CD14-positive monocyte (primary cell): ENCODE measurements at regions not wholly inside any gene's neighbourhood (a gene's known extent, or its start where the extent isn't known, plus 50 kb on each side); places are given as distances from the start of the nearest gene placed in this dataset.

Source experiments
- DNase-seq, 3 donors: peaks; one replicate each; pipeline ENCODE4 v3.0.0-alpha.2; 2011 to 2022
- H2AFZ ChIP-seq: 2 replicates; pipeline ENCODE4 v1.6.0; 2012; ENCODE audit warnings: mild to moderate bottlenecking, low read depth, low read length, inconsistent platforms; ENCODE audit not compliant: insufficient read depth, poor library complexity, severe bottlenecking
- H3K27ac ChIP-seq, 2 donors: 1 replicate in 1 of 2; 2 replicates in 1 of 2; pipeline ENCODE4 v1.5.1; 2012 to 2013; ENCODE audit warnings: low read length in 2 of 2, control low read depth in 1 of 2, inconsistent platforms in 1 of 2, low read depth in 1 of 2, mild to moderate bottlenecking in 1 of 2
- H3K27me3 ChIP-seq, 2 donors: one replicate each; pipeline versions ENCODE4 v1.6.0 to v1.6.1; 2011 to 2013; ENCODE audit warnings: low read length in 2 of 2; ENCODE audit not compliant: control insufficient read depth in 2 of 2, insufficient read depth in 2 of 2
- H3K36me3 ChIP-seq, 2 donors: replicated peaks in 1 of 2; 1 replicate in 1 of 2; 2 replicates in 1 of 2; pipeline versions ENCODE4 v1.5.1 to v1.6.1; 2012 to 2013; ENCODE audit warnings: low read length in 2 of 2, control low read depth in 1 of 2, inconsistent platforms in 1 of 2, mild to moderate bottlenecking in 1 of 2; ENCODE audit not compliant: insufficient read depth in 2 of 2, control insufficient read depth in 1 of 2
- H3K4me1 ChIP-seq, 2 donors: 1 replicate in 1 of 2; 2 replicates in 1 of 2; pipeline versions ENCODE4 v1.5.1 to v1.6.1; 2012 to 2013; ENCODE audit warnings: low read length in 2 of 2, control low read depth in 1 of 2, inconsistent platforms in 1 of 2, mild to moderate bottlenecking in 1 of 2, moderate library complexity in 1 of 2; ENCODE audit not compliant: insufficient read depth in 2 of 2, control insufficient read depth in 1 of 2
- H3K4me2 ChIP-seq: replicated peaks from 2 replicates; pipeline ENCODE3; 2012; ENCODE audit warnings: low read length, moderate library complexity, mild to moderate bottlenecking; ENCODE audit not compliant: poor library complexity, severe bottlenecking; ENCODE audit errors: extremely low read depth
- H3K4me3 ChIP-seq, 3 experiments: fragments of 200-600 bp in 1 of 3; sonication (generic) in 1 of 3; replicated peaks in 1 of 3; 1 replicate in 2 of 3; 2 replicates in 1 of 3; pipeline ENCODE4 v1.5.1; 2011 to 2013; ENCODE audit warnings: low read length in 3 of 3, mild to moderate bottlenecking in 3 of 3, control low read depth in 2 of 3, low read depth in 2 of 3, inconsistent platforms in 1 of 3, moderate library complexity in 1 of 3
- H3K79me2 ChIP-seq: 2 replicates; pipeline ENCODE4 v1.6.0; 2012; ENCODE audit warnings: mild to moderate bottlenecking, control low read depth, inconsistent platforms, low read length, moderate library complexity; ENCODE audit not compliant: insufficient read depth
- H3K9ac ChIP-seq: 2 replicates; pipeline ENCODE4 v1.6.0; 2017; ENCODE audit warnings: low read length, mild to moderate bottlenecking; ENCODE audit not compliant: insufficient read depth, poor library complexity, severe bottlenecking
- H3K9me3 ChIP-seq, 2 donors: replicated peaks in 1 of 2; 1 replicate in 1 of 2; 2 replicates in 1 of 2; pipeline versions ENCODE4 v1.5.1 to v1.6.1; 2012 to 2013; ENCODE audit warnings: low read length in 2 of 2, control low read depth in 1 of 2; ENCODE audit not compliant: control insufficient read depth in 1 of 2, insufficient read depth in 1 of 2
- H4K20me1 ChIP-seq: 2 replicates; pipeline ENCODE4 v1.6.0; 2012; ENCODE audit warnings: mild to moderate bottlenecking, low read length, control low read depth, moderate library complexity; ENCODE audit not compliant: insufficient read depth
- H3K27ac Mint-ChIP-seq, 7 donors: one replicate each; pipeline ENCODE4 v1.8.0; 2020; ENCODE audit warnings: mild to moderate bottlenecking in 7 of 7, mixed read lengths in 7 of 7, moderate library complexity in 6 of 7, inconsistent platforms in 2 of 7
- H3K27me3 Mint-ChIP-seq, 3 donors: one replicate each; pipeline ENCODE4 v1.8.0; 2021 to 2022; ENCODE audit warnings: low read depth in 3 of 3, mild to moderate bottlenecking in 3 of 3, mixed read lengths in 3 of 3, moderate library complexity in 3 of 3, inconsistent platforms in 1 of 3
- H3K36me3 Mint-ChIP-seq, 2 donors: one replicate each; pipeline ENCODE4 v1.8.0; 2020; ENCODE audit warnings: mixed read lengths in 2 of 2, inconsistent platforms in 1 of 2, mild to moderate bottlenecking in 1 of 2
- H3K4me1 Mint-ChIP-seq: one replicate; pipeline ENCODE4 v1.8.0; 2020; ENCODE audit warnings: mild to moderate bottlenecking, mixed read lengths
- H3K4me3 Mint-ChIP-seq, 2 donors: one replicate each; pipeline ENCODE4 v1.8.0; 2020; ENCODE audit warnings: mild to moderate bottlenecking in 2 of 2, mixed read lengths in 2 of 2, moderate library complexity in 1 of 2
- H3K9me3 Mint-ChIP-seq, 7 donors: one replicate each; pipeline ENCODE4 v1.8.0; 2020 to 2022; ENCODE audit warnings: mixed read lengths in 7 of 7, mild to moderate bottlenecking in 6 of 7, moderate library complexity in 6 of 7, inconsistent platforms in 2 of 7
- CTCF ChIP-seq: fragments of 200-600 bp; IDR thresholded peaks from one replicate; pipeline ENCODE4 v1.8.0; 2022; ENCODE audit warnings: antibody characterized with exemption, mild to moderate bottlenecking
- WGBS: methylation state at CpG from one replicate; pipeline ENCODE4 v1.1.5; 2013; ENCODE audit warnings: missing lambda C conversion rate; ENCODE audit not compliant: insufficient coverage; 5-methylcytosine and 5-hydroxymethylcytosine counted together
- intact Hi-C, 2 donors: fragments of 100-400 bp; cut with micrococcal nuclease; formaldehyde crosslinking; loops; one replicate each; pipeline versions ENCODE4 v1.15.0 to v1.15.1; 2023

- Histone ChIP-seq H3K27ac (no peak overlapping the region), H3K79me2 (no peaks in the 10 kb centered on the region), H3K4me1 (no peaks in the 10 kb centered on the region), H3K27me3 (no peaks in the 10 kb centered on the region), H3K9me3 (peaks cover 5 to 24% of the 10 kb centered on the region in 2 donors), H3K36me3 (no peaks in the 10 kb centered on the region), H3K9ac (no peak overlapping the region), H3K4me2 (no peak overlapping the region), H2AFZ (no peak overlapping the region), H4K20me1 (no peaks in the 10 kb centered on the region), H3K4me3 (no peak overlapping the region)
- H3K27me3 Mint-ChIP-seq = peaks cover 0 to 5% (median 0%) of the 10 kb centered on the region in 3 donors
- H3K36me3 Mint-ChIP-seq = no peaks in the 10 kb centered on the region
- DNase-seq = no peak
- intact Hi-C loops = no loop called here
- no peaks in the 10 kb centered on the region for H3K4me1 Mint-ChIP-seq
- H3K9me3 Mint-ChIP-seq = peaks cover 7 to 23% (median 13%) of the 10 kb centered on the region in 7 donors
- TF ChIP-seq CTCF = no peak
- H3K27ac Mint-ChIP-seq = no peak overlapping the region
- 96% methylated on average over 2 of the region's 2 CpGs for WGBS
- no peak overlapping the region for H3K4me3 Mint-ChIP-seq
These were observed 179.5 kb upstream of the SLC35G4 start for GRCh38 chr18:11429876-11430275.

- peaks cover 2 to 12% (median 7%) of the 10 kb centered on the region in 7 donors for H3K9me3 Mint-ChIP-seq
- Histone ChIP-seq H3K36me3 (no peaks in the 10 kb centered on the region), H3K9me3 (peaks cover 0 to 7% of the 10 kb centered on the region in 2 donors), H3K4me1 (no peaks in the 10 kb centered on the region), H3K27ac (no peak overlapping the region), H3K79me2 (no peaks in the 10 kb centered on the region), H3K4me2 (no peak overlapping the region), H3K4me3 (no peak overlapping the region), H2AFZ (no peak overlapping the region), H3K27me3 (no peaks in the 10 kb centered on the region), H4K20me1 (no peaks in the 10 kb centered on the region), H3K9ac (no peak overlapping the region)
- intact Hi-C loops = no loop called here
- no peaks in the 10 kb centered on the region for H3K36me3 Mint-ChIP-seq
- no peak for DNase-seq
- H3K27ac Mint-ChIP-seq = no peak overlapping the region
- H3K27me3 Mint-ChIP-seq = no peaks in the 10 kb centered on the region
- H3K4me1 Mint-ChIP-seq = no peaks in the 10 kb centered on the region
- H3K4me3 Mint-ChIP-seq = no peak overlapping the region
- no peak for TF ChIP-seq CTCF
- WGBS = 100% methylated on average over 1 of the region's 7 CpGs
These were observed 184.2 kb upstream of the SLC35G4 start for GRCh38 chr18:11425211-11425610.
